GM04503 (cell line): ENCODE measurements at regions not wholly inside any gene's neighbourhood (a gene's known extent, or its start where the extent isn't known, plus 50 kb on each side); places are given as distances from the start of the nearest gene placed in this dataset.
"Not testable (repeated sequence)": the region's sequence is repeated elsewhere in the genome, so short reads cannot be mapped to it uniquely, and the experiment has no call there.

Experiments
- DNase-seq: peaks from one replicate; pipeline ENCODE4 v3.0.0-alpha.2; 2012; ENCODE audit warnings: low read depth

DNA sequence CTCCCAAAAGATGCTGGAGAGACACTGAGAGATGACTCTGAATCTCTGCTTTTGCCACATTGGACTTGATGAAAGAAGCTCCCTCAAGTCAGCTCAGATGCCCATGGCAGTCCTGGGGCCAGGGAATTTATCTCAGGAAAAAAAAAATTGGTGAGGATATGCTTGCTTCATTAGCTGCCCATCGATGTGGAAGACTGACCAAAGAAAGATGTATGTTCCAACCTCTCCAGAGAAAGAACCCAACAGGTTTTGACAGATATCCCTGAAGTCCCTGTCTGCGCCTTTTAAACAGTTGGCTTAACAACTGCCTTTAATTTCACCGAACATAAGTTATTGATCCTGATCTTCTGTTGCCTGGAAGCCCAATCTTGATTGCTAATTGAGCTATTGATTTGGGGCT, 137.4 kb downstream of the TMEM114 start:
- no peak for DNase-seq

DNA sequence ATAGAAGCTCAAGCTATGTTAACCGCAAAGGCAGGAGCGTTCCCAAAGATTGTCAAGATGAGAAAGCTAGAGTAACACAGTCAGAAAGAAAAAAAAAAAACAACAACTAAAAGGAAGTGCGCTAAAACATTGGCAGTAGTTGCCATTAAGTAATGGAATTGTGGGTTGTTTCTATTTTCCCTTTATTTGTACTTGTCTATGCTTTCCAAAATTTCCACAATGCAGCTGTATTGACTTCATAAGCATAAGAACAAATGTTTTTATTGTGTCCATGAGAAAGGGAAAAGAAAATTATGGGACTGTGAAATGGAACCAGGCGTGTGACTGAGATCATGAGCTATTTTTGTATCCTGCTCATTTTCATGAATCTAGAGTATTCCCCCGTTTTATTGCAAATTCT, 153.4 kb downstream of the TMEM114 start:
- no peak for DNase-seq

DNA sequence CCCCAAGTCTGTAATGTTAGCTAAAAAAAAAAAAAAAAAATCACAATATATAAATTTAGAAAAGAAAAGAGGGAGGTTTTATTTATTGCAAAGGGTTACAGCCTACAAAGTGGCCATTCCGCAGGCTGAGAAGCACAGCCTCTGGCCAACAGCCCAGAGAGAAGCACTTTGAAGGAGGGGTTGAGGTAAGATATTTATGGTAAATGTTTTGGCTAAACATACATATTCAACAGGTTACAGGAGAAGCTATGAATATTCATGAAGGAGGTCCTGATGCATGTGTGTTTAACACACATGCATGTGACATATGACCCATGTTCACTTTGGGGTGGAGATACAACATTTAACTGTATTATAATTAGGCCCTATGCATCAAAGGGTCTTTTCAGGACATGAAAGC, 158.5 kb downstream of the TMEM114 start:
- DNase-seq: no peak

DNA sequence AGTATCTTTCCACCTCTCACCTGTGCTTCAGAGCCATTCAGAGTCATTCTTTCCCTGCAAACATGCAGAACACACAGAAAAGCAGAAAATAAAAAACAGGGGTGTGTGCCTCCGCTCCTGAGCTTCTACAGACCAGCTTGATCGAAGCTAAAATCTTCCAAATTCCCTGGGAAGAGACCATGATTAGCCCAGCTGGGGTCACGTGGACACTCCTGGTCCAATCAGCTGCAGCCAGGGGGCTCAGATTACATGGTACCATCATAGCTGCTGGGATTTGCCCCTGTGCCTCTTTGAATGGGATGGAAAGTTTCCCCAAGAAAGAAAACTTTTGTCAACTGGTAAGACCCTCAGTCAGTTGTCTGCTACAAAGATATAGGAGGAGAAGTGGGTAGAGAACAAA, 159.9 kb downstream of the TMEM114 start:
- DNase-seq: no peak

DNA sequence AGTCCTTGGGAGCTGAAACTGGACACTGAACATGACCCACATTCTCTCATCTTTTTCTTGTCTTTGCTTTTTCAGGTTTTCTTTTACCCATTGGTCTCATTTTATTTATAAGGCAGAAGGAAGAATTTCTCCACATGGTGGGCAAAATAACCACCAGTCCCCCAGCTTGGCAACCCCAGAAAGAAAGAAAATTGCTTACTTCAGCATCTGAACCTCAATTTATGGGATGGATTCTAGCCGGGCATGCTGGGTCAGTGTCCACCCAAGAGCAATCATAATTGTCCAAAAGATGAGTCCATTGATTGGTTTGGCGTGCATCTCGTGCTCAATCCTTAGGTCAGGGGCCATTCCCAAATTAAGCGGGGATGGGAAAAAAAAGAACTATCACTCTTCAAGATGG, 163.7 kb downstream of the TMEM114 start:
- DNase-seq: no peak

DNA sequence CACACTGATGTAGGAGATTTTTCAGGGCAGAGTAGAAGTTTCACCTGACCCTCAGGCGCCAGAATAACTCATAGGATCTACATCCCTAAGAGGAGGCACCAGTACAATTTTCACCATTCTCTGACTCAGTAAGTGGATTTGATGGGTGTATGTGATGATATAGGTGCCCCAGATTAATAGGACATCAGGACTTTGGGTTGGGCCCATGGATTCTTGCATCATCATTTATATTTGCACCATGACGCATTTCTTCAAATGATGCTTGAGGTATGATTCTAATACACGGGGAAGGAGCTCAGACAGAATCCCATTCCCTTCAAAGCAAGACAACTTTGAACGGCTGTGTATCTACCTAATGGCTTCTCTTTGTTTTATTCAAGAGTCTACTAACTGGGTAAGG, 173.2 kb downstream of the TMEM114 start:
- DNase-seq: no peak

DNA sequence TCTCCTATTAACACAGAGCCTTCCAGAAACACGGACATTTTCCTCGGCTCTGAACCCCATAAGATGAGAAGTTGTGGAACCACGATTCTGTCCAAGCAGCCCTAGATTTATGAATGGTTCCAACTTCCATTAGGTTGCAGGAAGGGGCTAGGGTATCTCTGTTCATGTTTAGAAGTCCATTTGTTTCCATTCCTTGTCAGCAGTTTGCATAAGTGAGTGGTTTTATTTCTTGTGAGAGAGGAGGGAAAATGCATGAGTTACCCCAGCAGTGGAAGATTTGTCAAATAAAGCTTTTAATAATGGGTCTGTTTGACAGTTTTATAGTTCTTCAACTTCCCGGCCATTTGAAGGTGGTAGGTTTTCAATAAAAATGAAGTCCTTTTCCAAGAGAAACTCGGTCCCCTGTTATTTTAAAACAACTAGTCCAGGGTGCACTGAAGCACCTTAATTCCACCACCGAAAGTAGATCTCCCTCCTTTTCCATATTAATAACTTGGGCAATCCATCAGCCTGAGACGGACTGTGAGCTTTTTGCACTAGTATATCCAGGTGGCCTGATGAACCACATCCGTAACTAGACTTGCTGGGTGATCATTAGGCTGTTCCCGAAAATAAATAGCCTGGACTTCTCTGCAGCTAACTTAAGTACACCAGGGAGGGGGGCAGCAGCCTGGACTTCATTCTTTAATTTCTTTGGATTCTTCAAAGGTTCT, 181.3 kb downstream of the TMEM114 start:
- DNase-seq: no peak

DNA sequence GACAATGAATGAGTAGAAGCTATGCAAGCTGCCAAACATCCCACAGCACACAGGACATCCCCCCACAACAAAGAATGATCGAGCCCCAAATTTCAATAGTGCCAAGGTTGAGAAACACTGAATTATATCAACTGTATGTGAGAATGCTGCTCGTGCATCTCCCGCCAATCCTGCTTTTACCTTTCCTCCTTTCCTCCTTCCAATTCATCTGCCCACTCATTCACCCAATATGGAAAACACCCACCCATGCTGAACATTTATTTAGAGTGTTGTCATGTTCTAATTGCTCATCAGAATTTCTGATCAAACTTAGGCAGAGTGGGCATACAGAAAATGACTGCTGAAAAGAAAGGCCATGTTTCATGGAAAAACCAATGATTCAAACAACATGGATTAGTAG, 183.0 kb downstream of the TMEM114 start:
- no peak for DNase-seq

DNA sequence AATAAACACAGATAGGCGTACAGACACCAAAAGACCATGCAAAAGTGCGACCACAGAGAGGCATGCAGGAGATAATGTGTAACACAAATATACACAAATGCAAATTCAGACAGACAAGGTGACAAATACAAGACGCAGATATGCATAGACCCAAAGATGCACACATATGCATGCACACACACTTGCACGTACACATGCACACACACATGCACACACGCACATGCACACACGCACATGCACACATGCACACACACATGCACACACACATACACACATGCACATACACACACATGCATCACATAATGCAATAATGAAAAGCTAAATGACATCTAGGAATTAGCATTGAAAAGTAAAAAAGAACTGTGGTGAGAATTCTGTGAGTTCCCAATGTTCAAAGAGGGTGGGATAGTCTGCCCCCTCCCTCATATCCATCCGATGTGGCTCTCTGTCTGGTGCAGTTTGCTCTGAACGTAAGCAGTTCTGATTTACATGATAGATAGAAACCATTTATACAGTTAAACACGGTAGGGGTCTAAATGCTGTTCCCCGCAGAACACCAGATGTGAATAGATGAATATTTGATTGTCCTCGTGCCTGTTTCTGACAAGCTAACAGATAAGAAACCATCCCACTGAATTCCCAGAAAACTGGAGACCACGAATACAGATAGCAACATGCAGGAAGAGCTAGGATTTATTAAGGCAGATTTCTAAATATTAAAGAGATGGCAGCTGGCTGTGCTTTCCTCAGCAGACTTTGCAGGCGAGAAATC, 186.1 kb downstream of the TMEM114 start:
- DNase-seq: no peak

DNA sequence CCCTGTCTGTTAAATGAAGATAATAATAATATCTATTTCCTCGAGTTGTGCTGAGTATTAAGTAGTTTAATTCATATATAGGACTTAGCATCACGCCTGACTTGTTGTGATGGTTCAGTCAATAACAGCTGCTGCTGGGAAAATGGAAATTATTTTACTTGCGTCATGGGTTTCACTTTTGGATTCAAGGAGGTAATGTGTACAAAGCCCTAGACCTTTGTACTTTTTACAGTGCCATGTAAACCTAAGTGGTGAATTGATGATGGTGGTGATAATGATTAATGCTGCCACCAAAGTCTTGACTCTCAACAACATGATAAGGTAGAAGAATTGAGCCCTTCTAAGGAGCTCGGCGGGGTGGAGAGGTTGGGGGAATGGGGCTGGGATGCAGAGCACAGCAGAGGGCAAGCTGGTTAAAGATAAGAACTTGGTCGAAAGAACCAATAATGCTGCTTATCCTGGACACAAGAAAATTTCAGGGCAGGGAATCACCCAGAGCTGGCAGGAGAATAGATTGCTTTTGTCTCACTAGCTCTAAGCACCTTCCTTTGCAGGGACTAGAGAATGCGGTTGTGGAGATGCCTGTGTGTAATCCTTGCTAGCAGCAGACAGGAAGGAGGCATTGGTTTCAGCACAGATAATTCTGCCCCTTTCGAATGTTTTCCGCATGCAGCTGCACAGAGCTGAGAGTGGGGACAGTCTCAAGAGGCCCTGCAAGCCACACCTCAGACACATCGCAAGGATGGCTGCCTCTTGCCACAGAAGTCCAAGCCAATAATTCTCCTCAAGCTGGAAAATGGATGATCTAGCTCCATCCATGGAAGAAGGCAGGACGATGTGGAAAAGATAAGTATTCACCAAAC, 187.1 kb downstream of the TMEM114 start:
- DNase-seq: no peak

DNA sequence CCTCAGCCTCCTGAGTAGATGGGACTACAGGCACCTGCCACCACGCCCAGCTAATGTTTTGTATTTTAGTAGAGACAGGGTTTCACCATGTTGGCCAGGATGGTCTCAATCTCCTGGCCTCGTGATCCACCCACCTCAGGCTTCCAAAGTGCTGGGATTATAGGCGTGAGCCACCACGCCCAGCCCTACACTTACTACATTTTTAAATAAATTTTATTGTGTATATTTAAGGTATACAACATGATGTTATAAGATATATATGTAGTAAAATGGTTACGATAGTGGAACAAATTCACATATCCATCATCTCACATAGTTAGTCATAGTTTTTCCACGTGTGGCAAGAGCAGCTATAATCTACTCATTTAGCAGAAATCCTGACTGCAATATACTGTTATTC, 189.6 kb downstream of the TMEM114 start:
- DNase-seq: not testable (repeated sequence)

DNA sequence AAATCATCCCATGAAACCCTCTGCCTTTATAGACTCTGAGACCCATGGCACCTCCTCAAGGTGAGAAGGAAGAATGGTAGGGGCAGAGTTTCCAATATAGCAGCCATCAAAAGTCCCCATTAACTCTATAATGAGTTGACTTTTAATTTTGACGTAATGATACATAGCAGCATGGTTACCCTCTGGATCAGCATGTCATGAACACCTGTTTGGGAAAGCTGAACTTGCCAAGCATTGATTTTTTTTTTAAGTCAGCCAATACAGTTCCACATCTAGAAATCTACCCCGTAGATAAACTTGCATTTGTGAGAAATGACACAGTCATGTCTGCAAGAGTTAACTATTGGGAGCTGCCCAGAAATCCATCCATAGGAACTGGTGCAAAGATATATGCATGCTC, 191.8 kb downstream of the TMEM114 start:
- no peak for DNase-seq

DNA sequence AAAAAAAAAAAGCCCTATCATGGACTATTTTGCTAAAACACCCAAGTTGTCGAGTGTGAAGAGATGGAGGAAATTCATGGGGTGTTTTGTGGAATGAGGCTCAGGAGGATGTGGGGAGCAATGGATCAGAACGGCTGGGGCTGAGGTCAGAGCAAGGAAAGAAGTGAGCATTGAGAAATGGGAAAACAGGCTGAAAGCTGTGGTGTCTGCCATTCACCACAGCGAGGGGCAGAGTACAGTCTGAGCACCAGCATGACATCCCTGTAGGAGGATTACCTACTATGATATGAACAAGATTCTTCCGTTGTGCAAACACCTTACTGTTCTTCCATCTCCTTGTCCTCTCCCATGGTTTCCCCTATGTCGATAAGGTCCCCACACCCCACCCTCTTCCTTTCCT, 193.1 kb downstream of the TMEM114 start:
- no peak for DNase-seq

DNA sequence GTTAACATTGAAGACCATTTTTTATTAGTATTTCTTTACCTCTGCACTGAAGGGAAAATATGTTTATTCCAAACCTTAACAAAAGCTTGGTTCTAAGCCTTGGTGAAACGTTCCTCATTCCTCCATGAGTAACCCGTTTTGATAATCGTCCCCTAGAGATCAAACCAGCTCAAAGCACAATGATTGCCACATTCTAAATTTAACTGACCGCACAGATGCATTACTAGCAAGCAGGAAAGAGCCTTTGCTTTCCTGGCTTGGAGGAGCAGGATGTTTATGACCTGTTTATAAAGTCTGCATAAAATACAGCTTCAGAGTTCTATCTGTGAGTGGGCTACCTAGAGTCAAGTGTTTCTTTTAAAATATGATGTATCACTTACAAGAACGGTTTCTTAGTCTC, 193.8 kb downstream of the TMEM114 start:
- no peak for DNase-seq

DNA sequence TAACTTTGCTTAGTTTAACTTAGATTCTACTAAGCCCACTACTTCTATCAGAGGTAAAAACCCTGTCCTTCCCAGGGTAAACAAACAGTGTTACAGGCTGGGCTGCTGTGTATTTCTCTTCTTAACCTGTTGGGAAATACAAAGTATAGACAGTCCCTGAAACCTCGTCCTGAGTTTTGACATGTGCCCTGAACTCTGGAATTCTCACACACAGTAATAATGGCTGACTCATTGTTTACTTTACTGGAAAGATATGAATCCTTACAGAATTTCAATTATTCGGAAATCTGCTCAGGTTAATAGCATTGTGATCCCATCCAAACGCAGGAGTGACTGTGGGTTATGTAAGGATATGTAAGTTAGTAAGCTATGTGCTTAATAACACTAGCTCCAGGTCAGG, 199.1 kb downstream of the TMEM114 start:
- no peak for DNase-seq

DNA sequence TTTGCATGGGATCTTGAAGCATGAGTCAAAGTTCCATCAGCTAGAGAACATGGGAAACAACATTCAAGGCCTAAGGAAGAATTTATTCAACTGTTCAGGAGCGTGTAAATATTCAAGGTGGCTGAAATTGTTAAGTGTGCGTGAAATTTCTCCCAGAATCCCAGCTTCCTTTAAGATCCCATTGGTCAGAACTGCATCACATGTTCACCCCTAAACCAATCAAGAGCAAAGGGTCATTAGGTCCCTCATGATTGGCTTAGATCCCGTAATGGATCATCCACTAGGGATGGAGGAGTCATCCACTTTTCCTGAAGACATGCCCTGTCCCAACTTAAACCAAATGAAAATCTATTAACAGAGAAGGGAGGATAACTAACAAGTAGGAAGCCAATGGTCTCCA, 201.6 kb downstream of the TMEM114 start:
- no peak for DNase-seq

DNA sequence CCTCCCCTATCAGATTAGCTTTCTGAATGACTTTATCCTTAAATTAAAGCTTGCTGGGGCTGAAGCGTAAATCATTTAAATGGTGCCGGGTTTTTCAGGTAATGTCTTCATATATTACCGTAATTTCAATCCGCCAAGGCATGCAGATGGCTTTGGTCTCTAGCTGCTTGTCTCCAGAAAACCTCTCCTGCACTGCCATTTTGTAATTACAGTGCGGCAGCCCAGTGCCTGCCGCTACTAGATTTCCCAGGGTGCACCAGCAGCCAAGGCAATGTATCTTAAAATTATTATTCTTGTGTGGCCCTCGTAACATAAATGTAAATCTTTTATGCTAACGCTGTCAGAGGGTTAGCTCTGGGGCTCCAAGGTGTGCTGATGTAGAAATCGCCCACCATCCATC, 208.5 kb downstream of the TMEM114 start:
- no peak for DNase-seq

DNA sequence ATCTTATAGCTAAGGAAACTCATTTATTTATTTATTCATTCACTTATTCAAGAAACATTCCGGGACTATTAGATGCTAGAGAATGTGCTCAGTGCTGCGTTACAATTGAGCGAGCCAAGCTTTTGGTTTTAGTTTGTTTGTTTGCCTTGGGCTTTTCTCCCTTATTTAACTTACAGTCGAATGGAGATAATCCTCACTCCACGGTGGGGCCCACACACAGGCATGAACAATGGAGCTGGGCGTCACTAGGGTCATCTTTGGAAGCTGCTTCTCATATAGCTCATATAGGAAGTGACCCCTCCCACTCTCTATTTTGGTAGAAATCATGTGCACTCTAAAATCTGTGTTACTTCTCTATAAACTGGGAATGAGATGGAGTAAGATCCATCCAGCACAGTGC, 210.0 kb downstream of the TMEM114 start:
- DNase-seq: no peak

DNA sequence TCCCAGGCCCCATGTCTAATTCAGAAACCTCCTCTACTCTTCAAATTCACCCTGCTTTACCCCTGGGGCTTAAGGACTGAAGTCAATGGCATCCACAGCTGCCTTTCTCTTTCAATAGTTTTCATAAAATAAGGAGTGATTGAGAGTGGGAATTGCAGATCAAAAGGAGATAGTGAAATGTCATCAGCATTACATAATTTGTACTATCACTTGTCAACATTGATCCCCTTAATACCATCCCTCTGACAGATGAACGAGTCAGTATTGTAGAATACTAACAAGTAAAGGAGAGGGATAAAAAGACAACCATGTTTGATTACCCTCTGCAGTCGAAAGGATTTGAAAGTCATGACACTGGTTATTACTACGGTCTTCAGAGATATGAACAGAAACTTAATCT, 212.4 kb downstream of the TMEM114 start:
- no peak for DNase-seq

DNA sequence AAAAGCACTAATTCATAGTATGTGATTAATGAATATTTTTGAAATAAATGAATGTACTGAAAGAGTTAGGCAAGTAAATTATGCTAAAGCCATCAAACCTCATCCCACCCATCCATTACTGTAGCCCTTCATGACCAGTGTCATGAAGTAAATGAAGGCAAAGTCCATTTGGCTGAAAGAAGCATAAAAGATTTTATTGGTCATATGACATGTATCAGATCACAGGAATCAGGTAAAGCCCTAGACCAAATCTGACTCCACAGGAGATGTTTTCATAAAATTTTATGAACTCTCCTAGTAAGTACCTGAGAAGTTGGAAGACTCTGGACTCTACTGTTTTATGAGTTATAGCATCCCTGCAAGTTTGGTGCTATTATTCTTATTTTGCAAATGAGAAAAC, 213.5 kb downstream of the TMEM114 start:
- DNase-seq: no peak

DNA sequence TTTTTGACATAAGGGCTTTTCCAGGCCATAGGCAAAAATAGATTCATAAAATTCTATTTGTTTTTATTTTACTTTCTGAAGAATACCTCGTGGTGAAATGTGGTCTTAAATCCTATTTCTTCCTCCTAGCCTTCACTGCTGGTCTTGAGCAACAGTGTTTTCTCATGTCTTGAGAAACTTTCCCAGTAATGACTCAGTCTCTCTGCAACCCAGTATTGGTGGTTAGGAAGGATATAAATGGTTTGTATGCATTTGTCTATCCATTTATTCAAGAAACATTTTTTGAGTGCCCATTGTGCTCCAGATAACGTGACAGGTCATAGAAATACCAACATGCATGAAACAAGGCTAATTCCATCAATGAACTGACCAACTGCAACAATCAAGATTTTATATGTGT, 213.9 kb downstream of the TMEM114 start:
- no peak for DNase-seq

DNA sequence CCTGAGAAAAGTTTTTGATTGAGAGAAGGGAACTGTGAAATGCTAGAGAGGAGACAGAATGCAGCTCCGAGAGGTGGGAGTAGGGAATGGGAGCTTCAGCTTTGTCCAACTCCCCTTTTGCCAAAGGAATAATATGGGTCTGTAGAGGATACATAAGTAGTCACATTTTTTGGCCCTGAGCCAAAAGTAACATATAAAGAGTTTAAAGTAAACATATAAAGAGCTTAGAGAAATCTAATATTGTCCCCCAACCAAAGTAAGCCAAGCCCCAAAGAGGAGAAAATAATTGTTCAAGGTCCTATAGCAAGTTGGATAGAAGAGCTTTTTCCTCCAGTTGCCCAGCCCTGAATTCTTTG, 215.1 kb downstream of the TMEM114 start:
- no peak for DNase-seq

DNA sequence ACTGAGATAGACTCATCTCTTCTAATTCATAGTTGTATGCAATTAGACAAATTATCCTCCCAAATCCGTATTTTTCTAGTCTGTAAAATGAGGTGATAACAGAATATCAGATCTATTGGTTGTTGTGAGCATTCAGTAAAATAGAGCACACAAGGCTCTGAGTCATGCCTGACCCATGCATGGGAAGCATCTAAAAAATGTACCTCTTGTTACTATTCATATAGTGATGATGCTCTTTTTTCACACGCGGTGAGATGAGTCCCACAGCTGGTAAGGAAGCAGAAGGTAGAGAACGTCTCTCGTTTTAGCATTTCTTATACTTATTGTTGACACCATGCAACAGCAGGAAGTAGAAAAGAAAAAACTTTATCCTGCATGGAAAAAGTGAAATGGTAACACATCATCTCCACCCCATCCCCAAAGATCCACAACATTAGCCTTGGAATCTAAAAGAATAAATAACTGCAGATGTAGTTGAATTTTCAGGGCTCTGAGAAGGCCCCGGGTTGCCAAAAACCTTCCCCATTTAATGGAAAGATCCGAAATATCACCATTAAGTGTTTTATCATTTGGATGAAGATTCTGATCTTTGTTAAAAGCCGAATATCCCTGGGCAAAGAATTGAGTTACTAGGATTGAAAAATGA, 215.6 kb downstream of the TMEM114 start:
- no peak for DNase-seq
